HepG2 (cell line): ENCODE measurements at regions not wholly inside any gene's neighbourhood (a gene's known extent, or its start where the extent isn't known, plus 50 kb on each side); places are given as distances from the start of the nearest gene placed in this dataset.

Experiments used
- POLR2AphosphoS5 ChIP-seq: IDR thresholded peaks from 2 replicates; pipeline ENCODE4 v1.6.1; 2012; ENCODE audit warnings: low read depth, low read length
- ZNF232 ChIP-seq: sonication (generic); formaldehyde crosslinking; IDR thresholded peaks from 2 replicates; pipeline ENCODE4 v1.4.0; 2020; ENCODE audit warnings: missing genetic modification reagents, borderline replicate concordance

DNA sequence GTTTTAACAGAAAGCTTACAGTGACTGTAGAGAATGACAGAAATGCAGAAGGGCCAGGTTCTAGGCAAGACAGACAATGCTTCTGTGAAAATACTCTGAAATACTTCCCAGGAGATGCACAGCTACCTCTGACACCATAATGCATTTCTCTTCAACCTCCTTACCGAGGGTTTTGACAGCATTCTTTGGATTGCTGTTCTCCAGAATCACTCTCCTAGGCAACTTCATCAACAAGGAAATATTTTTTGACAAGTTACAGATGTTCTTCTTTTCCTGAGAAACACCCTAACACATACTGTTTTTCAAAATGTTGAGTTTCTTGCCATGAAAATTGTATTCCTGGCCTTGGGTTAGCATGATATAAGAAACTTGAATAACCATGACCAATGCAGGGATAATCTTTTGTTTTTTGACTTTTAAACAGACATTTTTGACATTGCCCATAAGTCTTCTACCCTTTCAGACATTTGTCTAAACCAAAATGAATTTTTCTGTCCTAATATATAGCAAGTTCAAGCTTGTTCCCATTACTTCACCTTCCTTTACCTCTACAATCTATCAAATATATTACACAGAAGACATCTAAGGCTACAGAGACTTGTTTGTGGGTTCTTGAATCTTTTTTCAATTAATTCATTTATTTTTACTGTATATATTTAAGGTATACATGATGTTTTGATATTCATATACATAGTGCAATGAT lies 108.1 kb downstream of the CCDC34 start:
- TF ChIP-seq POLR2AphosphoS5 = no peak
- TF ChIP-seq ZNF232 (CRISPR knock-in tag) = no peak
